Endothelial cell of umbilical vein (primary cell): ENCODE measurements at regions not wholly inside any gene's neighbourhood (a gene's known extent, or its start where the extent isn't known, plus 50 kb on each side); places are given as distances from the start of the nearest gene placed in this dataset.

ENCODE experiments used
- BruUV-seq: library from RNA; stranded (reverse); fragments of 400-500 nt; replicated peaks from 2 replicates; lab custom pipeline; 2021; lab: Mats Ljungman, UMichigan
- CTCF ChIA-PET: fragments of 300-600, 350-600 bp; sonication (Branson Sonifier 250); formaldehyde crosslinking; loops from one replicate; lab custom pipeline; 2021; ENCODE audit warnings: antibody characterized with exemption, inconsistent platforms; lab: Charles Lee
- POLR2A ChIA-PET: fragments of 300-600, 350-600 bp; sonication (Branson Sonifier 250); formaldehyde crosslinking; loops from one replicate; lab custom pipeline; 2021; ENCODE audit warnings: antibody characterized with exemption, inconsistent platforms; lab: Charles Lee
- DNase-seq: peaks from one replicate; pipeline ENCODE4 v3.0.0-alpha.2; 2011; ENCODE audit warnings: low read depth, low spot score
- FAIRE-seq: peaks from 2 replicates; lab custom pipeline; 2011; peaks lifted over from hg19 to GRCh38; lab: Jason Lieb, UNC
- H2AFZ ChIP-seq: 2 replicates; pipeline ENCODE4 v1.6.0; 2012; ENCODE audit warnings: low read depth, low read length, control low read depth, inconsistent platforms
- H3K27ac ChIP-seq: 2 replicates; pipeline ENCODE4 v1.5.1; 2011; ENCODE audit warnings: low read depth, mild to moderate bottlenecking, control low read depth, low read length, moderate library complexity; ENCODE audit not compliant: insufficient read depth
- H3K27me3 ChIP-seq, 2 experiments: 2 replicates each; pipeline versions ENCODE4 v1.6.0 to v1.6.1; 2011; ENCODE audit warnings: low read length in 2 of 2, mixed read lengths in 1 of 2; ENCODE audit not compliant: control insufficient read depth in 2 of 2, insufficient read depth in 2 of 2
- H3K36me3 ChIP-seq, 2 experiments: 2 replicates in 1 of 2; 3 replicates in 1 of 2; pipeline ENCODE4 v1.5.1; 2011; ENCODE audit warnings: low read length in 2 of 2, mild to moderate bottlenecking in 1 of 2, moderate library complexity in 1 of 2; ENCODE audit not compliant: control insufficient read depth in 2 of 2, insufficient read depth in 2 of 2; ENCODE audit errors: extremely low read depth in 1 of 2
- H3K4me1 ChIP-seq: 3 replicates; pipeline ENCODE4 v1.5.1; 2011; ENCODE audit warnings: mild to moderate bottlenecking, low read length; ENCODE audit not compliant: control insufficient read depth, insufficient read depth; ENCODE audit errors: extremely low read depth
- H3K4me2 ChIP-seq: 2 replicates; pipeline ENCODE4 v1.6.1; 2011; ENCODE audit warnings: low read length, control low read depth, mixed read lengths; ENCODE audit not compliant: insufficient read depth
- H3K4me3 ChIP-seq, 3 experiments: fragments of 200-600 bp in 1 of 3; sonication (generic), shearing (Covaris generic) in 1 of 3; replicated peaks in 1 of 3; 2 replicates each; pipeline ENCODE4 v1.5.1; 2011 to 2016; ENCODE audit warnings: control low read depth in 3 of 3, low read length in 3 of 3, mild to moderate bottlenecking in 2 of 3, inconsistent platforms in 1 of 3, low read depth in 1 of 3, moderate library complexity in 1 of 3; ENCODE audit not compliant: insufficient read depth in 1 of 3
- H3K79me2 ChIP-seq: 2 replicates; pipeline ENCODE4 v1.6.0; 2012; ENCODE audit warnings: low read length, inconsistent platforms; ENCODE audit not compliant: control insufficient read depth, insufficient read depth
- H3K9ac ChIP-seq: replicated peaks from 2 replicates; pipeline ENCODE3; 2011; ENCODE audit warnings: low read length, control low read depth; ENCODE audit not compliant: insufficient read depth; ENCODE audit errors: extremely low read depth
- H3K9me1 ChIP-seq: replicated peaks from 3 replicates; pipeline ENCODE4 v1.6.0; 2011; ENCODE audit warnings: mild to moderate bottlenecking, low read length; ENCODE audit not compliant: control insufficient read depth, insufficient read depth; ENCODE audit errors: extremely low read depth
- H3K9me3 ChIP-seq: replicated peaks from 2 replicates; pipeline ENCODE4 v1.5.1; 2012; ENCODE audit warnings: low read length, inconsistent platforms; ENCODE audit not compliant: control insufficient read depth, insufficient read depth
- H4K20me1 ChIP-seq: replicated peaks from 2 replicates; pipeline ENCODE3; 2011; ENCODE audit warnings: mild to moderate bottlenecking, low read length; ENCODE audit not compliant: control insufficient read depth, insufficient read depth; ENCODE audit errors: extremely low read depth
- CTCF ChIP-seq, 2 donors: IDR thresholded peaks; 1 replicate in 1 of 2; 2 replicates in 1 of 2; pipeline ENCODE4 v1.5.1; 2011; ENCODE audit warnings: low read length in 2 of 2, mild to moderate bottlenecking in 2 of 2, moderate library complexity in 2 of 2, control low read depth in 1 of 2, inconsistent platforms in 1 of 2, low read depth in 1 of 2; ENCODE audit not compliant: insufficient read depth in 1 of 2; ENCODE audit errors: extremely low read depth in 1 of 2
- GATA2 ChIP-seq: IDR thresholded peaks from 2 replicates; pipeline ENCODE4 v1.7.0; 2011; ENCODE audit warnings: low read depth, mild to moderate bottlenecking, moderate library complexity, mixed read lengths, low read length; ENCODE audit not compliant: insufficient read length, insufficient read depth
- dilution Hi-C: fragments of 300-500 bp; cut with MboI; formaldehyde crosslinking; loops from one replicate; pipeline ENCODE4 v1.15.0; 2019; ENCODE audit warnings: low sequenced_read_pairs; ENCODE audit not compliant: extremely low pct_ligation_motif_present
- intact Hi-C: fragments of 100-400 bp; cut with micrococcal nuclease; formaldehyde crosslinking; loops from one replicate; pipeline ENCODE4 v1.10.0; 2022

- ChIA-PET CTCF (no interaction called here), POLR2A (no interaction called here)
- no TSS peak for BruUV-seq
- Histone ChIP-seq H4K20me1 (no peaks in the 10 kb centered on the region), H3K4me3 (no peak overlapping the region), H3K9me3 (no peaks in the 10 kb centered on the region), H3K4me1 (no peaks in the 10 kb centered on the region), H2AFZ (no peak overlapping the region), H3K4me2 (no peak overlapping the region), H3K36me3 (no peaks in the 10 kb centered on the region), H3K27ac (no peak overlapping the region), H3K9me1 (no peaks in the 10 kb centered on the region), H3K79me2 (no peaks in the 10 kb centered on the region), H3K27me3 (no peaks in the 10 kb centered on the region), H3K9ac (no peak overlapping the region)
- intact Hi-C loops, result no loop called here
- TF ChIP-seq CTCF (IDR thresholded peaks at IDR 0.05; ENCODE audit: extremely low read depth in 1 of 2, insufficient read depth in 1 of 2, low read depth in 1 of 2, low read length in 2 of 2) (no peak), GATA2 (no peak)
- DNase-seq (no peak), FAIRE-seq (no peak)
- dilution Hi-C loops, result no loop called here
These were observed 78.8 kb upstream of the NTRK2 start for GRCh38 chr9:84590706-84591105.

GRCh38 chr9:84592918-84593317 is 76.6 kb upstream of the NTRK2 start:
- CTCF ChIA-PET, result no interaction called here
- no peaks in the 10 kb centered on the region for H3K27me3 ChIP-seq

More at GRCh38 chr9:84592918-84593317, 76.6 kb upstream of the NTRK2 start:
- intact Hi-C loops, result no loop called here
- H3K36me3 ChIP-seq, result no peaks in the 10 kb centered on the region
- no peaks in the 10 kb centered on the region for H3K9me1 ChIP-seq
- TF ChIP-seq GATA2, result no peak
- POLR2A ChIA-PET, result no interaction called here
- dilution Hi-C loops, result no loop called here
- no peaks in the 10 kb centered on the region for H3K79me2 ChIP-seq
- H2AFZ ChIP-seq, result no peak overlapping the region
- no peaks in the 10 kb centered on the region for H3K4me1 ChIP-seq
- H3K9ac ChIP-seq, result no peak overlapping the region
- no peaks in the 10 kb centered on the region for H3K9me3 ChIP-seq
- H3K27ac ChIP-seq, result no peak overlapping the region
- FAIRE-seq, result no peak
- no peaks in the 10 kb centered on the region for H4K20me1 ChIP-seq
- no peak for DNase-seq
- H3K4me2 ChIP-seq, result no peak overlapping the region
- H3K4me3 ChIP-seq, result no peak overlapping the region
- BruUV-seq, result no TSS peak
